ENCODE measurements at regions not wholly inside any gene's neighbourhood (a gene's known extent, or its start where the extent isn't known, plus 50 kb on each side); places are given as distances from the start of the nearest gene placed in this dataset.

DNA sequence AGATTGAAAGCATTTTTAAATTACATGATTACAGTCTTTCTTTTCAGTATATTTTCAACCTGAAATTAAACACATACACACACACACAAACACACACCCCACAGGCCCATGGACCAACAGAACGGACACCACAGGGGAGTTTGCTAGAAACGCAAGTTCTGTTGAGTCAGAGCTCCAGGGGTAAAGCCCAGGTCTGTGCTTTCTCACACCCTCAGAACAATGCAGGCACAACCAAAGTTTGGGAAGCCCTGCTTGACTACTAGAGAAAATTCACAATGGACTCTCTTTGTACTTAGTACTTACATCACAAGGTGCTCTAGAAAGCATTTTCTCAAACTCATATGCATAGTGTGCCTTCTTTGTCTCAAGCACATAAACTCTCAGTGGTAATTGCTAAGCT lies 704.0 kb upstream of the IGFBP3 start:
- no peaks in the 10 kb centered on the region for H3K79me1 ChIP-seq (ENCODE audit: low read length)
- no peak overlapping the region for H3K9ac ChIP-seq (ENCODE audit: low read length)
- no peak overlapping the region for H2BK120ac ChIP-seq (ENCODE audit: insufficient read depth, low read length, poor library complexity)
- no peak overlapping the region for H2AFZ ChIP-seq (ENCODE audit: insufficient read depth, low read length, poor library complexity)
- no peak overlapping the region for H3K23ac ChIP-seq (ENCODE audit: low read length)
- no peaks in the 10 kb centered on the region for H3K36me3 ChIP-seq (ENCODE audit: control insufficient read depth in 1 of 2, insufficient read depth in 2 of 2, low read length in 2 of 2)
- H3K18ac ChIP-seq (ENCODE audit: low read length) = no peak overlapping the region
- H4K12ac ChIP-seq (ENCODE audit: low read depth, low read length) = no peak overlapping the region
- H3K4ac ChIP-seq (ENCODE audit: low read depth, low read length) = no peak overlapping the region
- H3K27ac ChIP-seq (ENCODE audit: low read depth, low read length) = no peak overlapping the region
- H2AK5ac ChIP-seq (ENCODE audit: low read length) = no peak overlapping the region
- peak overlapping the region; percentile 71 for H2BK12ac ChIP-seq (ENCODE audit: low read length)
- no peak overlapping the region for H3K4me2 ChIP-seq (ENCODE audit: low read length)
- H3K4me1 ChIP-seq (ENCODE audit: control insufficient read depth in 1 of 2, insufficient read depth in 2 of 2, low read length in 2 of 2) = peaks cover 0 to 2% of the 10 kb centered on the region in 2 experiments
- H4K91ac ChIP-seq (ENCODE audit: low read depth, low read length) = no peak overlapping the region
- no CpG with 5 or more reads among the region's 2 CpGs for WGBS (ENCODE audit: extremely low coverage, insufficient coverage, insufficient read length)
- no peak overlapping the region for H4K8ac ChIP-seq (ENCODE audit: low read depth, low read length)
- H3K27me3 ChIP-seq (ENCODE audit: insufficient read depth, low read length) = no peaks in the 10 kb centered on the region
- H3K14ac ChIP-seq (ENCODE audit: low read length) = no peak overlapping the region
- no peaks in the 10 kb centered on the region for H3K9me3 ChIP-seq (ENCODE audit: insufficient read depth, low read depth, low read length)
- no peak overlapping the region for H2BK5ac ChIP-seq (ENCODE audit: low read depth, low read length, poor library complexity)
- no peak for DNase-seq
- no peak overlapping the region for H3K4me3 ChIP-seq (ENCODE audit: low read depth, low read length)
- no peaks in the 10 kb centered on the region for H3K79me2 ChIP-seq (ENCODE audit: control insufficient read depth, insufficient read depth, low read length, poor library complexity)

DNA sequence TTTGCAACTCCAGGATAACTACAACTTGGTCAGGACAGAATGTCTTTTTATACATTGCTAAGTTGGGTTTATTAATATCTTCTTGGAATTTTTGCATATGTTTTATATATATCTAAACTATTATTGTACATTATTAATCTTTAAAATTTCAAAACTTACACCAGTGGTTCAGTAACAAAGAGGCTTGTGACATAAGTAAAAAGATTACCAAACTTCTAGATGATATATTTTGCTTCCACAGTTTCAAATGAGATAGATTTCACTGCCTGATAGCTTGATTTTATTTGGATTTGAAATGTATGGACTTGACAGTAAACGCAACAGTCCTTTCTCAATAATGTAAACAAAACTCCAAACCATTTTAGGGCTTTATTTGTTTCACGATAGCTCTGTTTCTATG lies 701.2 kb upstream of the IGFBP3 start:
- Histone ChIP-seq H3K4me3 (ENCODE audit: low read depth, low read length) (no peak overlapping the region), H3K4me1 (ENCODE audit: control insufficient read depth in 1 of 2, insufficient read depth in 2 of 2, low read length in 2 of 2) (no peaks in the 10 kb centered on the region), H4K8ac (ENCODE audit: low read depth, low read length) (no peak overlapping the region), H3K18ac (ENCODE audit: low read length) (no peak overlapping the region), H3K79me2 (ENCODE audit: control insufficient read depth, insufficient read depth, low read length, poor library complexity) (no peaks in the 10 kb centered on the region), H2AFZ (ENCODE audit: insufficient read depth, low read length, poor library complexity) (no peak overlapping the region), H3K9ac (ENCODE audit: low read length) (no peak overlapping the region), H3K14ac (ENCODE audit: low read length) (no peak overlapping the region), H4K12ac (ENCODE audit: low read depth, low read length) (no peak overlapping the region), H4K91ac (ENCODE audit: low read depth, low read length) (no peak overlapping the region), H2AK5ac (ENCODE audit: low read length) (no peak overlapping the region), H3K36me3 (ENCODE audit: control insufficient read depth in 1 of 2, insufficient read depth in 2 of 2, low read length in 2 of 2) (no peaks in the 10 kb centered on the region), H2BK120ac (ENCODE audit: insufficient read depth, low read length, poor library complexity) (no peak overlapping the region), H3K4me2 (ENCODE audit: low read length) (no peak overlapping the region), H2BK12ac (ENCODE audit: low read length) (no peak overlapping the region), H3K9me3 (ENCODE audit: insufficient read depth, low read depth, low read length) (no peaks in the 10 kb centered on the region), H3K23ac (ENCODE audit: low read length) (no peak overlapping the region), H3K79me1 (ENCODE audit: low read length) (no peaks in the 10 kb centered on the region), H3K27me3 (ENCODE audit: insufficient read depth, low read length) (no peaks in the 10 kb centered on the region), H3K27ac (ENCODE audit: low read depth, low read length) (no peak overlapping the region), H2BK5ac (ENCODE audit: low read depth, low read length, poor library complexity) (no peak overlapping the region), H3K4ac (ENCODE audit: low read depth, low read length) (no peak overlapping the region)
- DNase-seq = no peak
- WGBS (ENCODE audit: extremely low coverage, insufficient coverage, insufficient read length) = no CpG with 5 or more reads among the region's 2 CpGs

DNA sequence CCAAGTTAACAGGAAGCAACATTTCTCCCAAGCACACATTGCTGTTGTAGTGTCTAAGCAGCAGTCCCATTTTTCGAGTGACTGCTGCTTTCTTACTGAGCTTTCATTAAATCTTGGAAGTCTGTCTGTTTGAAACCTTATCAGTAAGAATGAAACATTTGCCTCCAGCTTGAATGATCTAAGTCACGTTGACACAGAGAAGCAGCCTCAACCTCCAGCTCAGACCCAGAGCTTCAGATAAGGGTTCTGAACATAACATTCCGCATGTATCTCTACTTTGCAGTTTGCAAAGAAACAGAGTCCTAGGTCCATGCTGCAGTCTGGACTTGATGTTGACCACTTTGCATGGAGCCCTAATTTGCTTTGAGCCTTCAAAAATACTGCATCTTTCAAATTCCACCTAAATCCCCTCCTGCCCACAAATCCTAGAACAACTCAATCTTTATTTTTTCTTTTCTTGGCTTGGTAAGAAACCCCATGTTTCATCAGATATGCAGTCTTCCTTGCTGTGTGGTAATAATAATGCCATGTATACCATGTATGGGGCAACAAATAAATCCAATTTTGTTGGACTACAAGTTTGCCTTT lies 698.7 kb upstream of the IGFBP3 start:
- Histone ChIP-seq H3K4ac (ENCODE audit: low read depth, low read length) (no peak overlapping the region), H4K91ac (ENCODE audit: low read depth, low read length) (no peak overlapping the region), H3K18ac (ENCODE audit: low read length) (no peak overlapping the region), H3K27ac (ENCODE audit: low read depth, low read length) (no peak overlapping the region), H3K4me1 (ENCODE audit: control insufficient read depth in 1 of 2, insufficient read depth in 2 of 2, low read length in 2 of 2) (no peaks in the 10 kb centered on the region), H2BK12ac (ENCODE audit: low read length) (no peak overlapping the region), H2BK120ac (ENCODE audit: insufficient read depth, low read length, poor library complexity) (no peak overlapping the region), H2AFZ (ENCODE audit: insufficient read depth, low read length, poor library complexity) (no peak overlapping the region), H3K4me2 (ENCODE audit: low read length) (no peak overlapping the region), H3K36me3 (ENCODE audit: control insufficient read depth in 1 of 2, insufficient read depth in 2 of 2, low read length in 2 of 2) (no peaks in the 10 kb centered on the region), H3K79me2 (ENCODE audit: control insufficient read depth, insufficient read depth, low read length, poor library complexity) (no peaks in the 10 kb centered on the region), H4K12ac (ENCODE audit: low read depth, low read length) (no peak overlapping the region), H3K9me3 (ENCODE audit: insufficient read depth, low read depth, low read length) (no peaks in the 10 kb centered on the region), H3K27me3 (ENCODE audit: insufficient read depth, low read length) (no peaks in the 10 kb centered on the region), H3K79me1 (ENCODE audit: low read length) (no peaks in the 10 kb centered on the region), H2BK5ac (ENCODE audit: low read depth, low read length, poor library complexity) (no peak overlapping the region), H4K8ac (ENCODE audit: low read depth, low read length) (no peak overlapping the region), H2AK5ac (ENCODE audit: low read length) (no peak overlapping the region), H3K4me3 (ENCODE audit: low read depth, low read length) (no peak overlapping the region), H3K9ac (ENCODE audit: low read length) (no peak overlapping the region), H3K23ac (ENCODE audit: low read length) (no peak overlapping the region), H3K14ac (ENCODE audit: low read length) (no peak overlapping the region)
- no CpG with 5 or more reads among the region's 3 CpGs for WGBS (ENCODE audit: extremely low coverage, insufficient coverage, insufficient read length)
- peak; percentile 14 to 61 for DNase-seq

DNA sequence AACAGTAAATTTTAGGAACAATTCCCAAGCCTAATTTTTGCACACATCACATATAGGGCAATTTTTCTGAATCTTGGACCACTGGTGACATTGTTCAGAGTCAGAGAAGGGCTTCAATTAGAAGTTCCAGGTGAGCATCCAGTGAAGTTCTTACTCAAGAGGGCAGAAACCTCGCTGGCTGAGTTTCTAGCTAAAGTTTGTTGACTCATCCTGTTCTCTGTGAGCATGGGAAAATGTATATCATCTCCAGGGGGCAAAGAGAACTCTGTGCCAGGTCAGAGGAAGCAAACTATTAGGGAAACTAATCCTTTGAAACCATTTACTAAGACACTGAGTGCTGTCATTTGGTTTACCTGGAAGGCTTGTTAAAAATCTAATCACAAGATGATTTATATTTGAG lies 695.6 kb upstream of the IGFBP3 start:
- Histone ChIP-seq H3K4me2 (ENCODE audit: low read length) (no peak overlapping the region), H3K27ac (ENCODE audit: low read depth, low read length) (no peak overlapping the region), H2BK12ac (ENCODE audit: low read length) (no peak overlapping the region), H3K36me3 (ENCODE audit: control insufficient read depth in 1 of 2, insufficient read depth in 2 of 2, low read length in 2 of 2) (no peaks in the 10 kb centered on the region), H3K9ac (ENCODE audit: low read length) (no peak overlapping the region), H4K91ac (ENCODE audit: low read depth, low read length) (no peak overlapping the region), H3K79me2 (ENCODE audit: control insufficient read depth, insufficient read depth, low read length, poor library complexity) (no peaks in the 10 kb centered on the region), H2AFZ (ENCODE audit: insufficient read depth, low read length, poor library complexity) (no peak overlapping the region), H3K27me3 (ENCODE audit: insufficient read depth, low read length) (no peaks in the 10 kb centered on the region), H4K8ac (ENCODE audit: low read depth, low read length) (no peak overlapping the region), H3K4ac (ENCODE audit: low read depth, low read length) (no peak overlapping the region), H3K18ac (ENCODE audit: low read length) (no peak overlapping the region), H2BK120ac (ENCODE audit: insufficient read depth, low read length, poor library complexity) (no peak overlapping the region), H3K14ac (ENCODE audit: low read length) (no peak overlapping the region), H2BK5ac (ENCODE audit: low read depth, low read length, poor library complexity) (no peak overlapping the region), H3K79me1 (ENCODE audit: low read length) (no peaks in the 10 kb centered on the region), H3K4me1 (ENCODE audit: control insufficient read depth in 1 of 2, insufficient read depth in 2 of 2, low read length in 2 of 2) (no peaks in the 10 kb centered on the region), H3K4me3 (ENCODE audit: low read depth, low read length) (no peak overlapping the region), H2AK5ac (ENCODE audit: low read length) (no peak overlapping the region), H3K23ac (ENCODE audit: low read length) (no peak overlapping the region), H4K12ac (ENCODE audit: low read depth, low read length) (no peak overlapping the region), H3K9me3 (ENCODE audit: insufficient read depth, low read depth, low read length) (no peaks in the 10 kb centered on the region)
- DNase-seq = no peak
- no CpG with 5 or more reads among the region's 1 CpG for WGBS (ENCODE audit: extremely low coverage, insufficient coverage, insufficient read length)
